NCI-H510A treated with DMSO at 0.1 percent for 48 hours (cell line): ENCODE measurements at regions not wholly inside any gene's neighbourhood (a gene's known extent, or its start where the extent isn't known, plus 50 kb on each side); places are given as distances from the start of the nearest gene placed in this dataset.
"Not testable (repeated sequence)": the region's sequence is repeated elsewhere in the genome, so short reads cannot be mapped to it uniquely, and the experiment has no call there.

Source experiments
- DNase-seq: peaks from one replicate; lab custom pipeline; 2025; lab: John Stamatoyannopoulos, UW

- DNase-seq = no peak
These were observed 359.7 kb downstream of the ADAM29 start for GRCh38 chr4:175277816-175278215.

- no peak for DNase-seq
These were observed 362.0 kb downstream of the ADAM29 start for GRCh38 chr4:175280153-175280552.

- DNase-seq = no peak
These were observed 363.7 kb downstream of the ADAM29 start for GRCh38 chr4:175281894-175282293.

GRCh38 chr4:175282407-175282806, 364.2 kb downstream of the ADAM29 start:
- DNase-seq = no peak

GRCh38 chr4:175290401-175290800, 372.2 kb downstream of the ADAM29 start:
- no peak for DNase-seq

- no peak for DNase-seq
These were observed 379.9 kb downstream of the ADAM29 start for GRCh38 chr4:175297965-175298565.

- no peak for DNase-seq
These were observed 388.3 kb downstream of the ADAM29 start for GRCh38 chr4:175306436-175306835.

GRCh38 chr4:175307326-175307725, 389.2 kb downstream of the ADAM29 start:
- DNase-seq = no peak

- no peak for DNase-seq
These were observed 390.1 kb downstream of the ADAM29 start for GRCh38 chr4:175308236-175308635.

GRCh38 chr4:175309041-175309440, 390.9 kb downstream of the ADAM29 start:
- no peak for DNase-seq

GRCh38 chr4:175325230-175325629, 407.1 kb downstream of the ADAM29 start:
- no peak for DNase-seq

- no peak for DNase-seq
These were observed 408.6 kb downstream of the ADAM29 start for GRCh38 chr4:175326796-175327195.

- DNase-seq = no peak
These were observed 412.1 kb downstream of the ADAM29 start for GRCh38 chr4:175330236-175330635.

GRCh38 chr4:175330652-175331051, 412.5 kb downstream of the ADAM29 start:
- no peak for DNase-seq

GRCh38 chr4:175335331-175335730, 417.2 kb downstream of the ADAM29 start:
- DNase-seq = no peak

- DNase-seq = not testable (repeated sequence)
These were observed 418.4 kb downstream of the ADAM29 start for GRCh38 chr4:175336570-175336969.

GRCh38 chr4:175339100-175339707, 421.0 kb downstream of the ADAM29 start:
- DNase-seq = no peak

GRCh38 chr4:175341203-175341755, 423.1 kb downstream of the ADAM29 start:
- DNase-seq = no peak

GRCh38 chr4:175346376-175346775, 428.2 kb downstream of the ADAM29 start:
- DNase-seq = no peak

- no peak for DNase-seq
These were observed 432.1 kb downstream of the ADAM29 start for GRCh38 chr4:175350246-175350645.

GRCh38 chr4:175351473-175351872, 433.3 kb downstream of the ADAM29 start:
- DNase-seq = no peak

- DNase-seq = no peak
These were observed 443.0 kb downstream of the GPM6A start for GRCh38 chr4:175369087-175369486.

GRCh38 chr4:175371091-175371490, 441.0 kb downstream of the GPM6A start:
- no peak for DNase-seq

- no peak for DNase-seq
These were observed 439.0 kb downstream of the GPM6A start for GRCh38 chr4:175373031-175373430.
